HCT116 (cell line): ENCODE measurements at regions not wholly inside any gene's neighbourhood (a gene's known extent, or its start where the extent isn't known, plus 50 kb on each side); places are given as distances from the start of the nearest gene placed in this dataset.

Source experiments
- ATAC-seq: fragments of 200-7000 bp; cut with Tn5 transposase; 2 replicates; pipeline ENCODE4 v1.9.1; 2020; ENCODE audit warnings: mild to moderate bottlenecking, moderate library complexity
- BruUV-seq: library from RNA; stranded (reverse); fragments of 400-500 nt; replicated peaks from 2 replicates; lab custom pipeline; 2021; lab: Mats Ljungman, UMichigan
- CTCF ChIA-PET: fragments of 300-600 bp; sonication (Branson Sonifier 250); formaldehyde crosslinking; loops from one replicate; lab custom pipeline; 2021; ENCODE audit warnings: antibody characterized with exemption; lab: Charles Lee
- POLR2A ChIA-PET: fragments of 300-600, 350-600 bp; sonication (Branson Sonifier 250); formaldehyde crosslinking; loops from one replicate; lab custom pipeline; 2021; ENCODE audit warnings: antibody characterized with exemption; lab: Charles Lee
- RAD21 ChIA-PET, 2 experiments: fragments of 300-600 bp; sonication (Branson Sonifier 250); formaldehyde crosslinking; loops; one replicate each; lab custom pipeline; 2023; ENCODE audit warnings: low total read pairs in 2 of 2; ENCODE audit not compliant: uncharacterized antibody in 2 of 2, unreplicated experiment in 2 of 2, low non-redundant PET in 1 of 2; lab: Charles Lee
- DNase-seq: peaks from one replicate; pipeline ENCODE4 v3.0.0-alpha.2; 2010; ENCODE audit warnings: low read depth, low spot score
- H2AFZ ChIP-seq: fragments of 200-600 bp; shearing (Covaris generic), sonication (generic); 2 replicates; pipeline ENCODE4 v1.6.1; 2017; ENCODE audit warnings: low read depth, mixed run types, mixed read lengths, antibody characterized with exemption, low read length; ENCODE audit not compliant: poor library complexity, severe bottlenecking
- H3K27ac ChIP-seq: 2 replicates; pipeline ENCODE4 v1.5.1; 2012; ENCODE audit warnings: low read depth, low read length
- H3K27me3 ChIP-seq: fragments of 200-600 bp; sonication (generic); 2 replicates; pipeline ENCODE4 v1.6.1; 2016; ENCODE audit warnings: mixed run types, low read length, mixed read lengths; ENCODE audit not compliant: insufficient read depth
- H3K36me3 ChIP-seq, 2 experiments: fragments of 200-500 bp in 1 of 2; fragments of 200-600 bp in 1 of 2; sonication (Bioruptor generic) in 1 of 2; sonication (generic) in 1 of 2; 2 replicates each; pipeline versions ENCODE4 v1.5.1 to v1.6.1; 2014 to 2016; ENCODE audit warnings: low read length in 2 of 2, inconsistent platforms in 1 of 2, mixed read lengths in 1 of 2, mixed run types in 1 of 2; ENCODE audit not compliant: insufficient read depth in 2 of 2, control insufficient read depth in 1 of 2
- H3K4me1 ChIP-seq, 2 experiments: fragments of 200-600 bp in 1 of 2; sonication (generic) in 1 of 2; 2 replicates each; pipeline versions ENCODE4 v1.5.1 to v1.6.1; 2012 to 2017; ENCODE audit warnings: low read length in 2 of 2, inconsistent platforms in 1 of 2, mild to moderate bottlenecking in 1 of 2, mixed read lengths in 1 of 2, mixed run types in 1 of 2, moderate library complexity in 1 of 2; ENCODE audit not compliant: insufficient read depth in 2 of 2, control insufficient read depth in 1 of 2
- H3K4me2 ChIP-seq: fragments of 200-600 bp; sonication (generic); 2 replicates; pipeline ENCODE4 v1.6.1; 2017; ENCODE audit warnings: mixed run types, low read length, mixed read lengths
- H3K4me3 ChIP-seq, 2 experiments: fragments of 200-600 bp in 1 of 2; sonication (generic) in 1 of 2; replicated peaks in 1 of 2; 2 replicates each; pipeline ENCODE4 v1.5.1; 2011 to 2016; ENCODE audit warnings: low read length in 2 of 2, control low read depth in 1 of 2, low read depth in 1 of 2, mild to moderate bottlenecking in 1 of 2, mixed read lengths in 1 of 2, mixed run types in 1 of 2
- H3K79me2 ChIP-seq: fragments of 200-600 bp; sonication (generic); 2 replicates; pipeline ENCODE4 v1.6.1; 2017; ENCODE audit warnings: mild to moderate bottlenecking, mixed run types, low read length, moderate library complexity, mixed read lengths; ENCODE audit not compliant: insufficient read depth
- H3K9ac ChIP-seq: fragments of 200-600 bp; sonication (generic); 2 replicates; pipeline ENCODE4 v1.6.1; 2016; ENCODE audit warnings: low read length, mixed read lengths
- H3K9me2 ChIP-seq: fragments of 200-600 bp; sonication (generic), shearing (Covaris generic); 2 replicates; pipeline ENCODE4 v1.6.1; 2017; ENCODE audit warnings: mixed run types, mild to moderate bottlenecking, moderate library complexity; ENCODE audit not compliant: insufficient read depth
- H3K9me3 ChIP-seq, 2 experiments: fragments of 200-500 bp in 1 of 2; fragments of 200-600 bp in 1 of 2; sonication (Bioruptor generic) in 1 of 2; sonication (generic) in 1 of 2; 2 replicates each; pipeline ENCODE4 v1.6.1; 2014 to 2017; ENCODE audit warnings: low read length in 2 of 2, mixed read lengths in 2 of 2, inconsistent platforms in 1 of 2, low read depth in 1 of 2, mild to moderate bottlenecking in 1 of 2, mixed run types in 1 of 2, moderate library complexity in 1 of 2; ENCODE audit not compliant: control insufficient read depth in 1 of 2, insufficient read depth in 1 of 2
- H4K20me1 ChIP-seq: fragments of 200-600 bp; sonication (generic), shearing (Covaris generic); 2 replicates; pipeline ENCODE4 v1.6.1; 2017; ENCODE audit warnings: mixed run types, mild to moderate bottlenecking, moderate library complexity; ENCODE audit not compliant: insufficient read depth
- EGR1 ChIP-seq: IDR thresholded peaks from 2 replicates; pipeline ENCODE4 v1.6.1; 2012; ENCODE audit warnings: low read depth
- ELF1 ChIP-seq: IDR thresholded peaks from 2 replicates; pipeline ENCODE4 v1.6.1; 2012; ENCODE audit warnings: low read depth, borderline replicate concordance
- EZH2phosphoT487 ChIP-seq: fragments of 200-600 bp; IDR thresholded peaks from 2 replicates; pipeline ENCODE4 v1.6.1; 2018; ENCODE audit warnings: antibody characterized with exemption, borderline replicate concordance
- FOSL1 ChIP-seq: IDR thresholded peaks from 2 replicates; pipeline ENCODE4 v1.6.1; 2012; ENCODE audit warnings: low read depth
- MAX ChIP-seq: IDR thresholded peaks from 2 replicates; pipeline ENCODE4 v1.6.1; 2012
- POLR2A ChIP-seq: IDR thresholded peaks from 2 replicates; pipeline ENCODE4 v1.7.0; 2011; ENCODE audit warnings: borderline replicate concordance; ENCODE audit not compliant: insufficient read depth, insufficient read length; ENCODE audit errors: extremely low read depth
- POLR2AphosphoS5 ChIP-seq: IDR thresholded peaks from 2 replicates; pipeline ENCODE4 v1.6.1; 2011; ENCODE audit warnings: mild to moderate bottlenecking, low read depth, low read length, moderate library complexity
- REST ChIP-seq: IDR thresholded peaks from 2 replicates; pipeline ENCODE4 v1.6.1; 2012; ENCODE audit warnings: low read depth
- SP1 ChIP-seq: IDR thresholded peaks from 2 replicates; pipeline ENCODE4 v1.6.1; 2012; ENCODE audit warnings: low read depth
- SRF ChIP-seq: IDR thresholded peaks from 2 replicates; pipeline ENCODE4 v1.6.1; 2012; ENCODE audit warnings: low read depth
- TCF7L2 ChIP-seq: IDR thresholded peaks from 2 replicates; pipeline ENCODE4 v1.7.0; 2011; ENCODE audit warnings: borderline replicate concordance, inconsistent platforms; ENCODE audit not compliant: insufficient read depth, insufficient read length; ENCODE audit errors: extremely low read depth
- YY1 ChIP-seq: IDR thresholded peaks from 2 replicates; pipeline ENCODE4 v1.6.1; 2011; ENCODE audit warnings: low read length, low read depth, moderate library complexity, mild to moderate bottlenecking; ENCODE audit not compliant: insufficient replicate concordance; ENCODE audit errors: extremely low read depth
- ZFX ChIP-seq: fragments of 450-650 bp; IDR thresholded peaks from 2 replicates; pipeline ENCODE4 v1.6.1; 2017
- intact Hi-C: fragments of 100-400 bp; cut with micrococcal nuclease; formaldehyde crosslinking; loops from 2 replicates; pipeline ENCODE4 v1.10.0; 2022

GRCh38 chr1:221018414-221018813 lies 139.2 kb downstream of the HLX start:
- Histone ChIP-seq H3K4me2 (no peak overlapping the region), H3K9ac (no peak overlapping the region), H2AFZ (no peak overlapping the region), H3K9me3 (no peaks in the 10 kb centered on the region), H3K79me2 (no peaks in the 10 kb centered on the region), H3K27ac (no peak overlapping the region), H3K27me3 (no peaks in the 10 kb centered on the region), H3K36me3 (no peaks in the 10 kb centered on the region), H3K9me2 (no peaks in the 10 kb centered on the region), H3K4me3 (no peak overlapping the region), H4K20me1 (no peaks in the 10 kb centered on the region), H3K4me1 (no peaks in the 10 kb centered on the region)
- no peak for DNase-seq
- TF ChIP-seq TCF7L2: no peak
- TF ChIP-seq EZH2phosphoT487: no peak
- no peak for TF ChIP-seq REST
- no peak for TF ChIP-seq ZFX
- no peak for TF ChIP-seq SP1
- TF ChIP-seq SRF: no peak
- TF ChIP-seq MAX: no peak
- no peak for TF ChIP-seq FOSL1
- TF ChIP-seq POLR2A: no peak
- no peak for TF ChIP-seq EGR1
- TF ChIP-seq YY1: no peak
- TF ChIP-seq ELF1: no peak
- no peak for TF ChIP-seq POLR2AphosphoS5
- intact Hi-C loops: no loop called here
- no peak for ATAC-seq
- CTCF ChIA-PET: no interaction called here
- POLR2A ChIA-PET: no interaction called here
- BruUV-seq: no TSS peak
- RAD21 ChIA-PET: no interaction called here
